ENCODE measurements at regions not wholly inside any gene's neighbourhood (a gene's known extent, or its start where the extent isn't known, plus 50 kb on each side); places are given as distances from the start of the nearest gene placed in this dataset.
"Not testable (repeated sequence)": the region's sequence is repeated elsewhere in the genome, so short reads cannot be mapped to it uniquely, and the experiment has no call there.

DNA sequence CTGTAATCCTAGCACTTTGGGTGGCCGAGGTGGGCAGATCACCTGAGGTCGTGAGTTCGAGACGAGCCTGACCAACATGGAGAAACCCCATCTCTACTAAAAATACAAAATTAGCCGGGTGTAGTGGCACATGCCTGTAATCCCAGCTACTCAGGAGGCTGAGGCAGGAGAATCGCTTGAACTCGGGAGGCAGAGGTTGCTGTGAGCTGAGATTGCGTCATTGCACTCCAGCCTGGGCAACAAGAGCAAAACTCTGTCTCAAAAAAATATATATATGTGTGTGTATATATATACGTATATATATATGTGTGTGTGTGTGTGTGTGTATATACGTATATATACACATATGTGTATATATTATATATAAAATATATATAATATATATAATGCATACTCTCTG, 220.8 kb upstream of the DTNBP1 start:
- not testable (repeated sequence) for TF ChIP-seq CTCF, POLR2A (IDR thresholded peaks at IDR 0.05)

Measured in ovary (tissue), 3 donors.